ENCODE measurements at regions not wholly inside any gene's neighbourhood (a gene's known extent, or its start where the extent isn't known, plus 50 kb on each side); places are given as distances from the start of the nearest gene placed in this dataset.
"Not testable (repeated sequence)": the region's sequence is repeated elsewhere in the genome, so short reads cannot be mapped to it uniquely, and the experiment has no call there.

DNA sequence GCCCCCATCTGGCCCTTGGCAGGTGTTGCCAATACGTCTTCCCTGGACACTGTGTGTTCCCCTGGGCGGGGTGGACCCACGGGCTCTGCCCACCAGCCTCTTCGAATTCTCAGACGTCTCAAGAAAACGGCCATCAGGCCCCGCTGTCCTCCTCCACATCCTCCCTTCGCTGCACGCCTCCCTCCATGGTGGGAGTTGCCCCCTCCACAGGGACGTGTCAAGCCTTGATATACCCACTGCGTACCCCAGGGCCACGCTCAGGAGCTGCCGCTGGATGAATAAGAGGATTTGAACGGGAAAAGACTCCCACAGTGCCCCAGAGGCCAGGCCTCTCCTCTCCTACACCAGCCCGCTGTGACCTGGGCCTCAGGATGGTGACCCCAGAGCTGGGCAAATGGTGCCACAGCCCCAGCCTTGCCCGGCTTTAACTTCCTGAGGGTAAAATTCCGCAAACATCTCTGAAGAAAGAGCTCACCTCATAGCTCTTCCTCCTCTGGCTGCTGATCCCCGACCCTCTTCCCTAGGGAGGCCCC is 399.3 kb upstream of the MYT1L start:
- no peak for DNase-seq

DNA sequence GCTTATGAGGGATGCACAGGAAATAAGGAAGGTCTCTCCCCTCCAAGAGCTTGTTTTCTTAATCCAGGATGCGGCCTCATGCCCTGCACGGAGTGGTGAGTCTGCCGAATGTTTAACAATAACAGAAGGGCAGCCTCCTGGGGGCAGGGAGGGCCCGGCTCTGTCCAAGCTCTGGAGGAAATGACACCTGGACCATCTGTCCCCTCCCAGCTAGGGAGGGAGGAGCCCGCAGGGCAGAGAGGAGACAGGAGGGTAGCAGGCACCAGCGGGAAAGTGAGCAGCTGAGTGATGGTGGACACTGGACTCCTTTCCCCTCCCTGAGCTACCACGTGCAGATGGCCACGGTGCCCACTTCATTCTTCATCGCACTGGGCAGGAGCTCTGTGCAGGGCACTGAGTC is 398.2 kb upstream of the MYT1L start:
- DNase-seq = no peak

GRCh38 chr2:2728635-2729034 is 397.6 kb upstream of the MYT1L start:
- no peak for DNase-seq

DNA sequence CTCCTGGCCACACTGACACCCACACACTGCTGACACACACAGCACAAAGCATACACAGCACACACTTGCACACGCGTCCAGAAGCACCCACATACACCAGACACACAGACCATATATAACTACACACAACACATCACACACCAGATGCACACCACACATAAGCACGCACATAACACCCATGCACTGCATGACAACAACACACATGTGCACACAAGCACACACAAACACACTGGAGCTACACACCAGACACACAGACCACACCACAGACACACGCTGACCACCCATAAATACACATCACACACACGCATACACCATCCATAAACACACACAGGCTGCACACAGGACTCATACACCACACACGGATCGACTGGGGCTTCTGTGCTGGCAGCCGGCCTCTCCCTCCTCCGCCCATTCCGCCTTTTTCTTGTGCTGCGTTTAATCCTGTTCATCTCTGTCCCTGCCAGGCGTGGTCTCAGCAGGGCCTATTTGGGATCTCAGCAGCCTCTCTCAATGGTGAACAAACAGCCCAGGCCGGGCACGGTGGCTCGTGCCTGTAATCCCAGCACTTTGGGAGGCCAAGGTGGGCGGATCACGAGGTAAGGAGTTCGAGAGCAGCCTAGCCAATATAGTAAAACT is 396.9 kb upstream of the MYT1L start:
- no peak for DNase-seq

DNA sequence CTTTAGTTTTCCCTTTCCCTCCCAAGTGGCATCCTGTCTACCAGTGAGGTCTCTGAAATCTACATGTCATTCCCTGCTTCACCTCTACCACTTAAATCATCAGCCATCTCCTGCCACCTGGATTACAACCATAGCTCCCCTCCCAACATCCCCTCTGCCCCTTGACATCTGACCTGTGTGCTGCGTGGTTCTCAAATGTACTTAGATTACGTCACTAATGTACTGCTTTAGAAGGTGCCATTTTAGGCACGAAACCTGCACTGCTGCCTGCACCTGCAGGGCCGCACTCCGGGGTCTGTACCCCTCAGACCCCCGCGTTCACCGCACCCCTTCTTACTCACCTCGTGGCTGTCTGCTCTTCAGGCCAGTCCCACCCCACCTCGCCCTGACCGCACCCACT is 395.1 kb upstream of the MYT1L start:
- DNase-seq = no peak

GRCh38 chr2:2723064-2723463 is 392.0 kb upstream of the MYT1L start:
- no peak for DNase-seq

- DNase-seq = no peak
Observed at GRCh38 chr2:2721296-2721835, 390.3 kb upstream of the MYT1L start.

DNA sequence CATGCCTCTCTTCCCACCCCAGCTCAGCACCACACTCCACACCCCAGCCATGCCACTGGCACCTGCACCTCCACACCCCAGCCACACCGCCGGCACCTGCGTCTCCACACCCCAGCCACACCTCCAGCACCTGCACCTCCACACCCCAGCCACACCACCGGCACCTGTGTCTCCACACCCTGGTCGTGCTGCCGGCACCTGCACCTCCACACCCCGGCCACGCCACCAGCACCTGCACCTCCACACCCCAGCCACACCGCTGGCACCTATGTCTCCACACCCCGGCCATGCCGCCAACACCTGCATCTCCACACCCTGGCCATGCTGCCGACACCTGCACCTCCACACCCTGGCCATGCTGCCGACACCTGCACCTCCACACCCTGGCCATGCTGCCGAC is 389.7 kb upstream of the MYT1L start:
- not testable (repeated sequence) for DNase-seq

DNA sequence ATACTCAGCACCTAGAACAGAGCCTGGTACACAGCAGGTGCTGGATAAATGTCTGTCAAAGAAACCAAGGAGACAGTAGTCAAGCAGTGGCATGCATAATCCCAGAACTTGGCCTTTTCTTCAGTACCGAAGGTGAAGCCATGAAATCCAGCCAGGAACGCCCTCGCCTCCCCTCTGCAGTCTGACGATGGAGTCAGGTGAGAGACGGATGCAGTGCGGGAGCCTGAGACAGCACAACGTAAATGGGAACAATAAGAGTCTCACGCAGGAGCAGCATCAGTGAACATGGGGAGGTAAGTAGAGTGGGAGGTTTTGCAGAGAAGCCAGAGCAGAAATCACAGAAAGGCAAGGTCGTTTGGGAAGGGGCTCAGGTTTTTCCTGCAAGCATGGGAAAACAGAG is 389.3 kb upstream of the MYT1L start:
- DNase-seq = no peak

- DNase-seq = no peak
Observed at GRCh38 chr2:2719781-2720180, 388.7 kb upstream of the MYT1L start.

DNA sequence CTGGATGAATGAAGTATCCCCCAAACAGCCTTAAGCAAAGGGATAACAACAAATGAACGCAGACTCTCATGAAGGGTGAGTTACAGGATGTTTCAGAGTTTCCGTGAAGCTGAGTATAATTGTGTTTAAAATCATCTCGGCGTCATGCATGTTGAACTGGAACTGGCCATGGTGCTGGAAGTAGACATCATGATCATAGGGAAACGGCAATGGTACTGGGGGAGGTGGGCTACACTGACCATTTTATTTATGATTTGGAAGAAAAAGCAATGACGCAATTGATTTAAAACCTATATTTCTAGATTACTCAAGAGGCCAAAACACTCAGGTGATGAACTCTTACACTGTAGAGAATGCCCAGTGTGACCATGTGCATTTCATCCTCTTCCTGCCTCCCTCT is 387.9 kb upstream of the MYT1L start:
- no peak for DNase-seq

GRCh38 chr2:2717406-2717805 is 386.3 kb upstream of the MYT1L start:
- no peak for DNase-seq

DNA sequence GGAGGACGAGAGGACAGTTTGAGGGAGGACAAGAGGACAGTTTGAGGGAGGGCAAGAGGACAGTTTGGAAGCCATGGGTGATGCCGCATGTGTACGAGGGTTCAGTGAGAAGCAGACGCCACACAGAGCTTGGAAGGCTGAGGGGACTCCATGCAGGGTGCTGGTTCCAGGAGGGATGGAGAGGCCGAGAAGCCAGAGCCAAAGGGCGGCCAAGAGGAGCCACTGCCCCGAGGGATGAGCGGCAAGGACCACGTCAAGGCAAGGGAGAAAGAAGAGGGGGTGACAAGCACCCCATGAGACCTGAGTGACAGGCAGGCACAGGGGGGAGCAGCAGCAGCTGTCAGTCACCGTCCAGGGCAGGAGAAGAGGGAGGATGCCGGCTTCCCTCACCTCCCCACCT is 385.7 kb upstream of the MYT1L start:
- no peak for DNase-seq

DNA sequence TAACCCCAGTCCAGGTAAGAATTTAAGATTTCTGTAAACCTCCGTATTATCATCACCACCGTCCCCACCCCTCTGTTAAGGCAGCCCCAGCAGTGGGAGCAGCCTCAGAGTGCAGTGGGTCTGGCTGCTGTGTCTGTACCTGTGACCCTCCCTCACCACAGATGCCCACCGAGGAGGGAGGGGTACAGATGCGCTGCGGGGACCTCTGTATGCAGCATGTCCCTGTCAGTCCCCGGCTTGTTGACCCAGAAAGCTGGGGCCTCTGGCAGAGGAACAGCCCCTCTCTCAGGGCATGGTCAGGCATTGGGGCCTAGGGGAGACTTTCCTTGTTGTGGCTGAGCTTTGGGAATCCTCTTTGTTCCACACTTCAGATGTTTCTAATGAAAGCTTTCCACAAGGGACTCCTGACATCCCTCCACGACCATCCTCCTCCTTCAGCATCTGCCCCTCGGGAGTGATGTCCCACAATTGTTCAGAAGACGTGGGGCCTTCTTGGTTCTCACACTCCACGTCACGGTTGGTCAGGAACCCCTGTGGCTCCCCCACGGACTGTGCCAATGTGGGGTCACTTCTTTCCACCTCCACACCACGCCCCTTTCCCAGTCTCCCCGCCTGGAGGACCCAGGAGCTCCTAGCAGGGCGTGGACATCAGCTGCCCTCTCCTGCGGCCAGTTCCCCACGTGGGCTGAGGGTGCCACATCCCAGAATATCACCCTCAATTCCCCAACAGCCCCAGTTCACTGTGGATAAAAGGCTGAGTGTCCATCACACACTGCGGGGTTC is 384.2 kb upstream of the MYT1L start:
- no peak for DNase-seq

DNA sequence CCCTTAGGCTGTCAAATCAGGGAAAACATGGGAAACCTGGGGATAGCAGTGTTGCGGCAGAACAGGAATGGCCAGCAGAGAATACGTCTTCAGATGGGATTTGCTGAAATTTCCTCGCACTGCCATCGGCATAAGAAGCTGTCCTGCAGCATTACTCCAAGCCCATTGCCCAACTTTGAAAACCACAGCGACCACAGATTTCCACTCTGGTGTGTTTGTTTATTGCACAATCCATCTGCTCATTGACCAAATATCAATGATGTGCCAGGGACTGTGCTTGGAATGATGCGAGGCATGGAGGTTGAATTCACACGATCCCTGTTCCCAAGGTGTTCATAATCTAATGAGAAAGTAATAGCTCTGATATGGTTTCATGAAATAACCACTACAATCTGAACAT is 383.3 kb upstream of the MYT1L start:
- peak; percentile 68 for DNase-seq

GRCh38 chr2:2709431-2709770 is 378.3 kb upstream of the MYT1L start:
- DNase-seq = no peak

GRCh38 chr2:2708575-2709430 is 377.7 kb upstream of the MYT1L start:
- no peak for DNase-seq

GRCh38 chr2:2707206-2707991 is 376.3 kb upstream of the MYT1L start:
- no peak for DNase-seq

DNA sequence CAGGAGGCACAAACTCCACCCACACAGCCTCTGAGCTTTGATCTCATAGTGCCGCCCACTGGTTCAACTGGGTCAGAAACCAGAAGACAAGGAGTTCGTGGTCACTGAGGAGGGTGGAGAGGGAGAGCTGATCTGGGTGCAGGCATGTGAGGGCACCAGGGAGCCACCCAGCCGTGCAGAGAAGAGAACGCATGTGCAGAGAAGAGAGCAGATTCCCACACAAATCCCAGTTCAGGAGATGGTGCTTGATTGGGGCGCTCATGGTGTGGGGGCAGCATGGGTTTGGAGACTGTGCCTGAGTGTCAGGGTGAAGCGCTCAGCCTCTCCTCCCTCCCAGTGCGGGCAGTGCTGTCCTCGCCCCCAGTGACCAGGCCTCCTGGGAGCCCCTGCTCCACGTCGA is 375.2 kb upstream of the MYT1L start:
- DNase-seq = no peak

DNA sequence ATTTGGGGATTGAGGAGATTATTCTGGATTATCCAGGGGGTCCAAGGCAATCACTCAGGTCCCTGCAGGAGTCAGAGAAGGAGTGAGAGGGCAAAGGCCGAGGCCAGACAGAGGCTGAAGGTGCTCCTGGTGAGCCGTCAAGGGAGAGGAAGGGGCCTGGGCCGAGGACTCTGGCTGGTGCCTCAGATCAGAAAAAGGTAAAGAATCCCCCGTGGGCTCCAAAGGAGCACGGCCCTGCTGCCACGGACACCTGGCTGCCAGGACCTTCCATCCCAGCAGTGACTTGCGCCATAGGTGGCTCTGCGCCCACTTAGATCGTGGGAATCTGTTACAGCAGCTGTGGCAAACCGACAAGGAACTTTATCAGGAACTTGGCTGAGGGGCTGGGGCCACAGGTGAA is 374.8 kb upstream of the MYT1L start:
- no peak for DNase-seq

GRCh38 chr2:2704428-2705090 is 373.5 kb upstream of the MYT1L start:
- DNase-seq = peak; percentile 33
